GM12872 (cell line): ENCODE measurements at regions not wholly inside any gene's neighbourhood (a gene's known extent, or its start where the extent isn't known, plus 50 kb on each side); places are given as distances from the start of the nearest gene placed in this dataset.

Experiments
- CTCF ChIP-seq: IDR thresholded peaks from 3 replicates; pipeline ENCODE4 v1.5.1; 2011; ENCODE audit warnings: low read depth, mild to moderate bottlenecking, low read length, moderate library complexity; ENCODE audit not compliant: insufficient read depth

GRCh38 chr7:73966941-73967831 lies 60.8 kb upstream of the ELN start:
- TF ChIP-seq CTCF, result no peak

- TF ChIP-seq CTCF, result no peak
Measured at GRCh38 chr7:73967832-73968290, 60.1 kb upstream of the ELN start.

- no peak for TF ChIP-seq CTCF
Measured at GRCh38 chr7:73968487-73968886, 59.5 kb upstream of the ELN start.

- TF ChIP-seq CTCF, result no peak
Measured at GRCh38 chr7:73969991-73970390, 58.0 kb upstream of the ELN start.

- TF ChIP-seq CTCF, result no peak
Measured at GRCh38 chr7:73970801-73971229, 57.2 kb upstream of the ELN start.

GRCh38 chr7:73971322-73971703 lies 56.7 kb upstream of the ELN start:
- peak; percentile 39; the same call in 1 of the 3 replicates for TF ChIP-seq CTCF

- TF ChIP-seq CTCF, result no peak; the same call in 2 of the 3 replicates
Measured at GRCh38 chr7:73971704-73972341, 56.1 kb upstream of the ELN start.
